ENCODE measurements at regions not wholly inside any gene's neighbourhood (a gene's known extent, or its start where the extent isn't known, plus 50 kb on each side); places are given as distances from the start of the nearest gene placed in this dataset.

GRCh38 chr4:120218981-120219380, 152.3 kb upstream of the MAD2L1 start:
- no peak overlapping the region for H3K56ac ChIP-seq (ENCODE audit: extremely low read depth, insufficient read depth, low read length)
- H3K4me2 ChIP-seq (ENCODE audit: low read depth, low read length), result no peak overlapping the region
- TF ChIP-seq MAZ (IDR thresholded peaks at IDR 0.05; ENCODE audit: borderline replicate concordance, low read depth, low read length) (no peak), ELK1 (IDR thresholded peaks at IDR 0.05; ENCODE audit: borderline replicate concordance, low read depth, low read length) (no peak), RCOR1 (IDR thresholded peaks at IDR 0.05; ENCODE audit: insufficient replicate concordance, low read length) (no peak), NFE2L2 (IDR thresholded peaks at IDR 0.05; ENCODE audit: low read depth, low read length) (no peak), MXI1 (IDR thresholded peaks at IDR 0.05; ENCODE audit: borderline replicate concordance, low read depth, low read length) (no peak), CTCF (conservative IDR thresholded peaks at IDR 0.05; ENCODE audit: low read depth, low read length) (no peak), MAFK (IDR thresholded peaks at IDR 0.05; ENCODE audit: low read depth, low read length) (no peak), POLR2A (IDR thresholded peaks at IDR 0.05; ENCODE audit: low read depth, low read length) (no peak), RFX5 (IDR thresholded peaks at IDR 0.05; ENCODE audit: low read depth, low read length) (no peak), USF2 (IDR thresholded peaks at IDR 0.05; ENCODE audit: low read depth, low read length) (no peak), RAD21 (IDR thresholded peaks at IDR 0.05; ENCODE audit: low read length) (no peak), CHD1 (IDR thresholded peaks at IDR 0.05; ENCODE audit: low read depth, low read length) (no peak), CEBPB (IDR thresholded peaks at IDR 0.05; ENCODE audit: low read depth, low read length) (no peak), BHLHE40 (IDR thresholded peaks at IDR 0.05; ENCODE audit: low read depth, low read length) (no peak), SMC3 (IDR thresholded peaks at IDR 0.05; ENCODE audit: low read depth, low read length) (no peak), FOS (IDR thresholded peaks at IDR 0.05; ENCODE audit: low read depth, low read length) (no peak)
- no peak overlapping the region for H2BK120ac ChIP-seq (ENCODE audit: low read depth, low read length)
- no peak overlapping the region for H2BK20ac ChIP-seq (ENCODE audit: low read depth, low read length)
- H3K79me1 ChIP-seq (ENCODE audit: low read depth in 1 of 2, low read length in 2 of 2), result no peaks in the 10 kb centered on the region
- no peak overlapping the region for H4K91ac ChIP-seq (ENCODE audit: insufficient read depth, low read depth, low read length)
- CTCF ChIA-PET, result no interaction called here
- H3K9me1 ChIP-seq (ENCODE audit: insufficient read depth, low read length), result no peaks in the 10 kb centered on the region
- no peak overlapping the region for H4K8ac ChIP-seq (ENCODE audit: low read depth in 2 of 2, low read length in 2 of 2)
- H3K4me1 ChIP-seq (ENCODE audit: control insufficient read depth, insufficient read depth, low read length), result no peaks in the 10 kb centered on the region
- H3K27me3 ChIP-seq (ENCODE audit: control insufficient read depth, insufficient read depth, low read length), result no peaks in the 10 kb centered on the region
- H3K9ac ChIP-seq (ENCODE audit: low read depth, low read length), result no peak overlapping the region
- ATAC-seq (ENCODE audit: low read depth) (no peak), DNase-seq (no peak)
- H3K14ac ChIP-seq (replicated peaks; ENCODE audit: low read depth, low read length), result no peak overlapping the region
- no peak overlapping the region for H3K27ac ChIP-seq (ENCODE audit: insufficient read depth, low read length)
- H4K20me1 ChIP-seq (ENCODE audit: insufficient read depth, low read length), result no peaks in the 10 kb centered on the region
- H3K4me3 ChIP-seq (ENCODE audit: insufficient read depth, low read depth, low read length), result no peak overlapping the region
- no peaks in the 10 kb centered on the region for H3K9me3 ChIP-seq (ENCODE audit: control insufficient read depth, insufficient read depth, low read length)
- intact Hi-C loops (cut with micrococcal nuclease) (no loop called here), dilution Hi-C loops (cut with HindIII; ENCODE audit: low sequenced_read_pairs, unreplicated experiment) (no loop called here), in situ Hi-C loops (cut with MboI; ENCODE audit: low sequenced_read_pairs) (no loop called here)
- H3K36me3 ChIP-seq (ENCODE audit: control insufficient read depth, insufficient read depth, low read length), result no peaks in the 10 kb centered on the region
- H2BK5ac ChIP-seq (ENCODE audit: low read depth, low read length, poor library complexity, severe bottlenecking), result no peak overlapping the region
- POLR2A ChIA-PET (ENCODE audit: unreplicated experiment), result no interaction called here
- no peak overlapping the region for H2BK15ac ChIP-seq (ENCODE audit: low read depth, low read length)
- H3K23ac ChIP-seq (ENCODE audit: low read depth, low read length), result no peak overlapping the region
- H3K4ac ChIP-seq (ENCODE audit: low read depth, low read length), result no peak overlapping the region
- WGBS, 2 experiments (ENCODE audit: extremely low coverage in 2 of 2, insufficient read length in 1 of 2), result no CpG with 5 or more reads among the region's 2 CpGs
- H3K18ac ChIP-seq (ENCODE audit: low read depth, low read length), result no peak overlapping the region
- no peak overlapping the region for H2AFZ ChIP-seq (replicated peaks; ENCODE audit: low read length, poor library complexity)
- no peak overlapping the region for H4K5ac ChIP-seq (ENCODE audit: low read depth, low read length)
- BruUV-seq (replicated peaks), result no TSS peak
- no peak overlapping the region for H2AK5ac ChIP-seq (ENCODE audit: low read depth, low read length)
- H2AK9ac ChIP-seq (replicated peaks; ENCODE audit: low read depth, low read length, poor library complexity), result no peak overlapping the region

All from IMR-90 (cell line).